SK-N-SH (cell line): ENCODE measurements at regions not wholly inside any gene's neighbourhood (a gene's known extent, or its start where the extent isn't known, plus 50 kb on each side); places are given as distances from the start of the nearest gene placed in this dataset.
"Not testable (repeated sequence)": the region's sequence is repeated elsewhere in the genome, so short reads cannot be mapped to it uniquely, and the experiment has no call there.

Source experiments
- CTCF ChIA-PET: fragments of 300-600, 350-600 bp; formaldehyde crosslinking; extraction: SDS; loops from one replicate; lab custom pipeline; 2021; lab: Yijun Ruan, JAX
- POLR2A ChIA-PET: fragments of 350-600 bp; sonication (Branson Sonifier 250); formaldehyde crosslinking; extraction: SDS; loops from one replicate; lab custom pipeline; 2020; ENCODE audit warnings: antibody characterized with exemption, inconsistent platforms; lab: Yijun Ruan, JAX
- DNase-seq: peaks from one replicate; pipeline ENCODE4 v3.0.0; 2012
- H2AFZ ChIP-seq: fragments of 200-600 bp; sonication (generic); 2 replicates; pipeline ENCODE4 v1.8.1; 2016; ENCODE audit warnings: antibody characterized with exemption, mild to moderate bottlenecking, low read depth
- H3F3A ChIP-seq: fragments of 200-600 bp; sonication (generic); replicated peaks from 2 replicates; pipeline ENCODE3; 2016; ENCODE audit warnings: antibody characterized with exemption, mild to moderate bottlenecking; ENCODE audit not compliant: insufficient read depth
- H3K27ac ChIP-seq, 2 experiments: fragments of 200-500 bp in 1 of 2; fragments of 200-600 bp in 1 of 2; sonication (Bioruptor generic) in 1 of 2; sonication (generic), shearing (Covaris generic) in 1 of 2; 2 replicates each; pipeline versions ENCODE4 v1.5.1 to v1.6.1; 2014 to 2016; ENCODE audit warnings: low read depth in 2 of 2, inconsistent platforms in 1 of 2, low read length in 1 of 2, mild to moderate bottlenecking in 1 of 2, mixed read lengths in 1 of 2
- H3K27me3 ChIP-seq: fragments of 200-600 bp; sonication (generic), shearing (Covaris generic); 2 replicates; pipeline ENCODE4 v1.6.1; 2016; ENCODE audit warnings: mixed run types; ENCODE audit not compliant: insufficient read depth
- H3K36me3 ChIP-seq, 2 experiments: fragments of 200-500 bp in 1 of 2; fragments of 200-600 bp in 1 of 2; sonication (Bioruptor generic) in 1 of 2; sonication (generic) in 1 of 2; replicated peaks in 1 of 2; 2 replicates each; pipeline versions ENCODE3 to v1.5.1; 2014 to 2016; ENCODE audit warnings: low read length in 1 of 2, mild to moderate bottlenecking in 1 of 2; ENCODE audit not compliant: insufficient read depth in 2 of 2, control insufficient read depth in 1 of 2
- H3K4me1 ChIP-seq, 2 experiments: fragments of 200-500 bp in 1 of 2; fragments of 200-600 bp in 1 of 2; sonication (Bioruptor generic) in 1 of 2; sonication (generic), shearing (Covaris generic) in 1 of 2; 2 replicates each; pipeline versions ENCODE4 v1.5.1 to v1.6.1; 2014 to 2016; ENCODE audit warnings: low read depth in 1 of 2, low read length in 1 of 2, mixed run types in 1 of 2; ENCODE audit not compliant: insufficient read depth in 2 of 2, control insufficient read depth in 1 of 2
- H3K4me2 ChIP-seq: fragments of 200-600 bp; sonication (generic), shearing (Covaris generic); 2 replicates; pipeline ENCODE4 v1.6.1; 2017; ENCODE audit warnings: mixed run types
- H3K4me3 ChIP-seq, 2 experiments: fragments of 200-500 bp in 1 of 2; fragments of 200-600 bp in 1 of 2; sonication (Bioruptor generic) in 1 of 2; sonication (generic), shearing (Covaris generic) in 1 of 2; 2 replicates each; pipeline versions ENCODE4 v1.5.1 to v1.8.1; 2014 to 2016; ENCODE audit warnings: low read depth in 2 of 2, inconsistent platforms in 1 of 2, low read length in 1 of 2, mild to moderate bottlenecking in 1 of 2, mixed read lengths in 1 of 2, moderate library complexity in 1 of 2
- H3K79me2 ChIP-seq: fragments of 200-600 bp; sonication (generic); 2 replicates; pipeline ENCODE4 v1.8.1; 2017; ENCODE audit warnings: mild to moderate bottlenecking; ENCODE audit not compliant: insufficient read depth
- H3K9ac ChIP-seq: fragments of 200-600 bp; sonication (generic); 2 replicates; pipeline ENCODE4 v1.6.1; 2017; ENCODE audit warnings: mixed run types
- H3K9me2 ChIP-seq: fragments of 200-600 bp; sonication (generic); 2 replicates; pipeline ENCODE4 v1.6.1; 2017; ENCODE audit warnings: mixed run types
- H3K9me3 ChIP-seq: fragments of 200-600 bp; sonication (generic); 2 replicates; pipeline ENCODE4 v1.6.1; 2017; ENCODE audit warnings: mixed run types, mild to moderate bottlenecking, moderate library complexity
- H4K20me1 ChIP-seq: fragments of 200-600 bp; sonication (generic); 2 replicates; pipeline ENCODE4 v1.6.1; 2017; ENCODE audit warnings: mild to moderate bottlenecking, mixed run types; ENCODE audit not compliant: insufficient read depth
- CTCF ChIP-seq: fragments of 200-600 bp; sonication (generic); IDR thresholded peaks from 2 replicates; pipeline ENCODE4 v1.6.1; 2017; ENCODE audit warnings: antibody characterized with exemption, mild to moderate bottlenecking, moderate library complexity
- ELF1 ChIP-seq: IDR thresholded peaks from 2 replicates; pipeline ENCODE4 v1.4.0; 2012
- EP300 ChIP-seq, 2 experiments: IDR thresholded peaks; 2 replicates each; pipeline versions ENCODE4 v1.4.0 to v1.6.1; 2012; ENCODE audit warnings: borderline replicate concordance in 1 of 2, low read depth in 1 of 2, low read length in 1 of 2
- FOSL2 ChIP-seq: IDR thresholded peaks from 2 replicates; pipeline ENCODE4 v1.4.0; 2012; ENCODE audit warnings: low read depth, mild to moderate bottlenecking, moderate library complexity, borderline replicate concordance
- FOXJ3 ChIP-seq: sonication (generic); formaldehyde crosslinking; IDR thresholded peaks from 2 replicates; pipeline ENCODE4 v1.5.1; 2020; ENCODE audit warnings: mild to moderate bottlenecking, missing genetic modification reagents
- FOXM1 ChIP-seq: IDR thresholded peaks from 2 replicates; pipeline ENCODE4 v1.4.0; 2012; ENCODE audit warnings: low read depth, mild to moderate bottlenecking
- MXI1 ChIP-seq: IDR thresholded peaks from 2 replicates; pipeline ENCODE4 v1.6.1; 2012; ENCODE audit warnings: mild to moderate bottlenecking, low read depth, low read length, improper control_type of control experiment
- NRF1 ChIP-seq: IDR thresholded peaks from 2 replicates; pipeline ENCODE4 v1.6.1; 2012; ENCODE audit warnings: low read depth, mild to moderate bottlenecking, low read length
- PBX3 ChIP-seq: IDR thresholded peaks from 2 replicates; pipeline ENCODE4; 2012
- RAD21 ChIP-seq: IDR thresholded peaks from 2 replicates; pipeline ENCODE4 v1.6.1; 2012; ENCODE audit warnings: mild to moderate bottlenecking, low read length
- SMC3 ChIP-seq: IDR thresholded peaks from 2 replicates; pipeline ENCODE4 v1.6.1; 2012; ENCODE audit warnings: low read depth, low read length, improper control_type of control experiment
- TAF1 ChIP-seq: IDR thresholded peaks from 2 replicates; pipeline ENCODE4 v1.6.1; 2012; ENCODE audit warnings: low read depth, mild to moderate bottlenecking, low read length, moderate library complexity, borderline replicate concordance
- TCF12 ChIP-seq: IDR thresholded peaks from 2 replicates; pipeline ENCODE4 v1.4.0; 2012
- TEAD4 ChIP-seq: IDR thresholded peaks from 2 replicates; pipeline ENCODE4 v1.4.0; 2012; ENCODE audit warnings: mild to moderate bottlenecking, borderline replicate concordance; ENCODE audit not compliant: insufficient read depth
- WGBS: methylation state at CpG from one replicate; pipeline ENCODE4 v1.1.6; 2017; ENCODE audit warnings: low lambda C conversion rate; 5-methylcytosine and 5-hydroxymethylcytosine counted together

GRCh38 chr20:48502758-48503157, 325.0 kb downstream of the PREX1 start:
- Histone ChIP-seq H3K9me2 (no peaks in the 10 kb centered on the region), H3F3A (no peaks in the 10 kb centered on the region), H3K27me3 (no peaks in the 10 kb centered on the region; the same call in 1 of the 2 replicates), H3K36me3 (no peaks in the 10 kb centered on the region), H3K9me3 (no peaks in the 10 kb centered on the region), H3K9ac (no peak overlapping the region), H3K4me2 (no peak overlapping the region), H3K79me2 (no peaks in the 10 kb centered on the region), H2AFZ (no peak overlapping the region), H3K4me1 (no peaks in the 10 kb centered on the region), H4K20me1 (no peaks in the 10 kb centered on the region), H3K27ac (no peak overlapping the region), H3K4me3 (no peak overlapping the region)
- CTCF ChIA-PET: interaction anchor here (1.6 kb wide), 1 partner anchor 118 kb away, joined by 5 read pairs; no protein-coding TSS in a partner anchor
- TF ChIP-seq TAF1 (no peak), TEAD4 (no peak), RAD21 (no peak), EP300 (IDR thresholded peaks at IDR 0.05; ENCODE audit: borderline replicate concordance in 1 of 2, low read depth in 1 of 2, low read length in 1 of 2) (no peak), FOXJ3 (CRISPR knock-in tag) (no peak), ELF1 (no peak), SMC3 (no peak), MXI1 (no peak), FOSL2 (no peak), PBX3 (no peak), TCF12 (no peak), FOXM1 (no peak), NRF1 (no peak)
- DNase-seq: no peak
- POLR2A ChIA-PET: no interaction called here
- 57% methylated on average over 9 of the region's 9 CpGs for WGBS

GRCh38 chr20:48502016-48502415, 325.8 kb downstream of the PREX1 start:
- Histone ChIP-seq H3K4me3 (no peak overlapping the region), H3F3A (no peaks in the 10 kb centered on the region), H3K79me2 (no peaks in the 10 kb centered on the region), H3K27ac (no peak overlapping the region), H3K9me3 (no peaks in the 10 kb centered on the region), H3K36me3 (no peaks in the 10 kb centered on the region), H2AFZ (no peak overlapping the region), H3K27me3 (no peaks in the 10 kb centered on the region; the same call in 1 of the 2 replicates), H4K20me1 (no peaks in the 10 kb centered on the region), H3K4me2 (no peak overlapping the region), H3K9ac (no peak overlapping the region), H3K9me2 (no peaks in the 10 kb centered on the region), H3K4me1 (no peaks in the 10 kb centered on the region)
- TF ChIP-seq PBX3 (no peak), ELF1 (no peak), CTCF (no peak)
- ChIA-PET CTCF (no interaction called here), POLR2A (no interaction called here)
- DNase-seq: no peak
- WGBS: 29% methylated on average over 9 of the region's 9 CpGs

GRCh38 chr20:48500900-48501299, 326.9 kb downstream of the PREX1 start:
- H3K9me3 ChIP-seq, DNase-seq, H3K4me1 ChIP-seq, H3K4me3 ChIP-seq, CTCF ChIA-PET, H3K9ac ChIP-seq, POLR2A ChIA-PET, H3K36me3 ChIP-seq, H3F3A ChIP-seq, H3K79me2 ChIP-seq, H3K4me2 ChIP-seq, H3K27me3 ChIP-seq, H3K9me2 ChIP-seq, H2AFZ ChIP-seq, H4K20me1 ChIP-seq, H3K27ac ChIP-seq: not testable (repeated sequence)
- 25% methylated on average over 7 of the region's 9 CpGs for WGBS

- H3K27me3 ChIP-seq, H3K9me3 ChIP-seq, H3K4me3 ChIP-seq, H3K9ac ChIP-seq, DNase-seq, H3K9me2 ChIP-seq, H3K79me2 ChIP-seq, H3K4me1 ChIP-seq, H3K27ac ChIP-seq, POLR2A ChIA-PET, H3F3A ChIP-seq, H4K20me1 ChIP-seq, H2AFZ ChIP-seq, H3K4me2 ChIP-seq, CTCF ChIA-PET, H3K36me3 ChIP-seq: not testable (repeated sequence)
- 24% methylated on average over 4 of the region's 4 CpGs for WGBS
Observed at GRCh38 chr20:48498939-48499338, 328.9 kb downstream of the PREX1 start.
